ENCODE measurements at regions not wholly inside any gene's neighbourhood (a gene's known extent, or its start where the extent isn't known, plus 50 kb on each side); places are given as distances from the start of the nearest gene placed in this dataset.

DNA sequence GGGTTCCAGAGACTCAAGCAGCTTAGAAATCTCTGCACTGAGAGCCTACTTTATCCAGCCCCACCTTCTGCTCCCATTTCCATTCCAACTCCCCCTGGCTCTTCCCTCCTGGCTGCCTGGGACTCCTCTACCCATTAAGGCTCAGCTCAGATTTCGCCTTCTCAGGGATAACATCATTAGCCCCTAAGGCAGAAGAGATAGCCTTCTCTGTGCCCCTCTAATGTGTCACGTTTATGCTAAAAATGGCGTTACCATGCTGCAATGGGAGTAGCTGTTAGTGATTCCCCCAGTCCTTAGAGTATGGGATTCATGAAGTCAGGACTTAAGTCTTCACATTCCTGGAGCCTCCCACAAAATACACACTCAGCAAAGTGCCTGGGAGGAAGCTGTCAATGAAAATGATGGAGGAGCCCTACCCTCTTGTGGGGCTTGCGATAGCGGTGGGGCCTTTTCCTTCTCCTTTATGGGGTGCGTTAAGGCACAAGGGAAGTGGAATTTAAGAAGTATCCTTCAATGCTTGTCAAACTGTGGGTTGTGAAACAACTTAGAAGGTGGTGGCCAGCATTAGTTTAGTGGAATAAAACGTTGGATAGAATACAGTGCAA lies 144.7 kb upstream of the COPS8 start:
- TF ChIP-seq, protein P1, sequence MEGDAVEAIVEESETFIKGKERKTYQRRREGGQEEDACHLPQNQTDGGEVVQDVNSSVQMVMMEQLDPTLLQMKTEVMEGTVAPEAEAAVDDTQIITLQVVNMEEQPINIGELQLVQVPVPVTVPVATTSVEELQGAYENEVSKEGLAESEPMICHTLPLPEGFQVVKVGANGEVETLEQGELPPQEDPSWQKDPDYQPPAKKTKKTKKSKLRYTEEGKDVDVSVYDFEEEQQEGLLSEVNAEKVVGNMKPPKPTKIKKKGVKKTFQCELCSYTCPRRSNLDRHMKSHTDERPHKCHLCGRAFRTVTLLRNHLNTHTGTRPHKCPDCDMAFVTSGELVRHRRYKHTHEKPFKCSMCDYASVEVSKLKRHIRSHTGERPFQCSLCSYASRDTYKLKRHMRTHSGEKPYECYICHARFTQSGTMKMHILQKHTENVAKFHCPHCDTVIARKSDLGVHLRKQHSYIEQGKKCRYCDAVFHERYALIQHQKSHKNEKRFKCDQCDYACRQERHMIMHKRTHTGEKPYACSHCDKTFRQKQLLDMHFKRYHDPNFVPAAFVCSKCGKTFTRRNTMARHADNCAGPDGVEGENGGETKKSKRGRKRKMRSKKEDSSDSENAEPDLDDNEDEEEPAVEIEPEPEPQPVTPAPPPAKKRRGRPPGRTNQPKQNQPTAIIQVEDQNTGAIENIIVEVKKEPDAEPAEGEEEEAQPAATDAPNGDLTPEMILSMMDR (IDR thresholded peaks at IDR 0.05): no peak
- no peak for TF ChIP-seq POLR2A (IDR thresholded peaks at IDR 0.05)
